Activated CD4-positive, alpha-beta T cell treated with anti-CD3 and anti-CD28 coated beads for 4 hours (primary cell): ENCODE measurements at regions not wholly inside any gene's neighbourhood (a gene's known extent, or its start where the extent isn't known, plus 50 kb on each side); places are given as distances from the start of the nearest gene placed in this dataset.
A peak's percentile ranks its signal among the peaks of the same experiment; 100 is the strongest.
"Not testable (repeated sequence)": the region's sequence is repeated elsewhere in the genome, so short reads cannot be mapped to it uniquely, and the experiment has no call there.

Source experiments
- DNase-seq, 2 donors: peaks; one replicate each; pipeline ENCODE4 v3.0.0-alpha.2; 2020

DNA sequence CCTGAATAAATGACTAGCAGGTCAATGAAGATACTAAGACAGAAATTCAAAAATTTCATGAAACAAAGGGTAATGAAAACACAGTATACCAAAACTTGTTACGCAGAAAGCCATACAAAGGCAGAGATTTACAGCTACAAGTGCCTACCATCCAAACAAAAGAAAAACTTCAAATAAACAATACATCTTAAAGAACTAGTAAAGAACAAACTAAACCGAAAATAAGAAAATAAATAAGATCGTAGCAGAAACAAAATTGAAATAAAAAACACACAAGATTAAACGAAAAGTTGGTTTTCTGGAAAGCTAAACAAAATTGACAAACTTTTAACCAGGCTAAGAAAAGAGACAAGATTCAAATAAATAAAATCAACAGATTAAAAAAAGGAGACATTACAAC is 51.5 kb downstream of the VPREB1 start:
- DNase-seq: not testable (repeated sequence)

- DNase-seq: not testable (repeated sequence)
Observed at GRCh38 chr22:22297159-22297793, 52.7 kb downstream of the VPREB1 start.

- peak; percentile 65 to 68 for DNase-seq
Observed at GRCh38 chr22:22297794-22298653, 53.4 kb downstream of the VPREB1 start.

- not testable (repeated sequence) for DNase-seq
Observed at GRCh38 chr22:22298654-22299009, 54.0 kb downstream of the VPREB1 start.

DNA sequence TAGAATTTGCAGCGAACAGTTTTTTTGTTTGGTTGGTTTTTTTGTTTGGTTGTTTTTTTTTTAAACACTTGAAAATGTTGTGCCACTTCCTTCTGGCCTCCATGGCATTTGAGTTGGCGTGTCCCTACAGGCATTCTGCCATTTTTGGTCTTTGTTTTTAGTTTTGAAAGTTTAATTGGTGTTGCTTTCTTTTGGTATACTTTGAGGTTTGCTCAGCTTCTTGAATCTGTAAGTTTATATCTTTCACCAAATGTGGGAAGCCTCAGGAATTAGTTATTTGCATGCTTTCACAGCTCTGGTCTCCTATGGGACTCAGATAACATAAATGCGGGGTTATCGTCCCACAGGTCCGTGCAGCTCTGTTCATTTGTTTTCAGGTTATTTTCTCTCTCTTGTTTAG is 55.9 kb downstream of the VPREB1 start:
- DNase-seq: not testable (repeated sequence)

DNA sequence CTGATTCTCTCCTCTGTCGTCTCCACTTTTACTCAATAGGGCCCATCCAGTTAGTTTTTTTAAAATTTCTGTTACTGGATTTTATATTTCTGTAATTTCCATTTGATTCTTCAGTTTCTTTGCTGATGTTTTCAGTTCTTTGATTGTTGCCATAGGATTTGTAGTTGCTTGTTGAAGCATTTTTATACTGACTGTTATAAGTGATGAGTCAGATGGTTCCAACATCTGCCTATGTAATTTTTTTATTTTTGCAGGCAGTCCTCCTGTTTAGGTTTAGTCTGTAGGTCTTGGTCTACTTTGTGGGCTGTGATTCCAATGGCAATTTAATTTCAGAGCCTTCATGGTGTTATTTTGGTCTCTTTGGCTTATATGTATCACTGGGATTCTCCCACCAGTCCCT is 56.4 kb downstream of the VPREB1 start:
- DNase-seq: not testable (repeated sequence)

- DNase-seq: no peak
Observed at GRCh38 chr22:22316589-22316988, 72.0 kb downstream of the VPREB1 start.

GRCh38 chr22:22318723-22319465 is 74.3 kb downstream of the VPREB1 start:
- no peak for DNase-seq

DNA sequence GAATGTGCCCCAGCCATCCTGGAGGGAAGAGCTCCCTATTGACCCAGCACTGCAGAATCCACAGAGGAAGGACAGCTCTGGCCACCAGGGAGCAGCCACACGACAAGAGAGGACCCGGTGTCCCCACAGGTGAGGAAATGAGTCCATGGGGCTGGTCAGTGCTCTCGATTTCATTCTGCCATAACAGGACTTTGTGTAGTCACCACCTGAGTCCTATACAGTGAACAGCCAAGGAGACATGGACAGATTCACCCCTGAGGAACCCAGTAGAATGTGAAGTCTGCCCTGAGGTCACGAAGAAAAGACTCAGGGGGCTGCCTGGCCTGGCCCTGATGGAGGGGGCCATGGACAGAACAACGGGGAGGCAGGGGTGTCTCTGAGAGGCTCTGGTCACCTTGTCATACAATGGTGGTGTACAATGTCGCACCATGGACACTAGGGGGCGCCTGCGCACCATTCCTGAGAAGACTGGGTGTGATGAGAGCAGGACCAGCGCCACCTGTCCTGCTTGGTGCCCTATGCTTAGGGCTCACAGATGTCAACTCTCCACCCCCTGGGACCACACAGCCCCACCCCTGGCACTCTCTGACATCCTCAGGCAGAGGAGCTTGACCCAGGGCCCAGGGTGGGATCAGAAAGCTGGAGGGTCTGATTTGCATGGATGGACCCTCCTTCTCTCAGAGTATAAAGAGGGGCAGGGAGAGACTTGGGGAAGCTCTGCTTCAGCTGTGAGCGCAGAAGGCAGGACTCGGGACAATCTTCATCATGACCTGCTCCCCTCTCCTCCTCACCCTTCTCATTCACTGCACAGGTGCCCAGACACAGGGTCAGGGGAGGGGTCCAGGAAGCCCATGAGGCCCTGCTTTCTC is 77.4 kb downstream of the VPREB1 start:
- peak; percentile 56 to 70 for DNase-seq

GRCh38 chr22:22322792-22323191 is 78.2 kb downstream of the VPREB1 start:
- no peak for DNase-seq

GRCh38 chr22:22327723-22328122 is 83.1 kb downstream of the VPREB1 start:
- DNase-seq: no peak

DNA sequence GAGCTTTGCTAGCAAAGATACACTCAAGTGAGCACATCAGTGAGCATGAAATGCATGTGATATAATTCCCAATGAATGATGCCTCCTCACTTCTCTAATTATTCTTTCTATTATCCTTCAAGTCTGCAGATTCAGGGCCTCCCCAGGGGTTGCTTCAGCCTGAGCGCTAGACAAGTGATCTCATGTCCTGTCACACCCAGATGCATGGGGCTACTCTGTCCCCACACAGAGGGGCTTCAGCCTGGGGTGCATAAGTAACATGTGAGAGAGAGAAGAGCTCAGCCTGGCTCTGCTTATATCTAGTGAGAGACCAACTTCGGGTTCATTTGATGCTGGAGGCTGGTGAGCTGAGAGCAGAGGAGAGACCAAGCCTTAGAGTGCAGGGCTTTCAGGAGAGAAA is 85.2 kb downstream of the VPREB1 start:
- DNase-seq: no peak

GRCh38 chr22:22335640-22336039 is 91.1 kb downstream of the VPREB1 start:
- not testable (repeated sequence) for DNase-seq

DNA sequence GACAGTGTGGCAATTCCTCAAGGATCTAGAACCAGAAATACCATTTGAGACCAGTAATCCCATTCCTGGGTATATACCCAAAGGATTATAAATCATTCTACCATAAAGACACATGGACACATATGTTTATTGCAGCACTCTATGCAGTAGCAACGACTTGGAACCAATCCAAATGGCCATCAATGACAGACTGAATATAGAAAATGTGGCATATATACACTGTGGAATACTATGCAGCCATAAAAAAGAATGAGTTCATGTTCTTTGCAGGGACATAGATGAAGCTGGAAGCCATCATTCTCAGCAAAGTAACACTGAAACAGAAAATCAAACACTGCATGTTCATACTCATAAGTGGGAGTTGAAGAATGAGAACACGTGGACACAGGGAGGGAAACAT is 91.7 kb downstream of the VPREB1 start:
- DNase-seq: not testable (repeated sequence)

- DNase-seq: not testable (repeated sequence)
Observed at GRCh38 chr22:22338778-22339177, 94.2 kb downstream of the VPREB1 start.

DNA sequence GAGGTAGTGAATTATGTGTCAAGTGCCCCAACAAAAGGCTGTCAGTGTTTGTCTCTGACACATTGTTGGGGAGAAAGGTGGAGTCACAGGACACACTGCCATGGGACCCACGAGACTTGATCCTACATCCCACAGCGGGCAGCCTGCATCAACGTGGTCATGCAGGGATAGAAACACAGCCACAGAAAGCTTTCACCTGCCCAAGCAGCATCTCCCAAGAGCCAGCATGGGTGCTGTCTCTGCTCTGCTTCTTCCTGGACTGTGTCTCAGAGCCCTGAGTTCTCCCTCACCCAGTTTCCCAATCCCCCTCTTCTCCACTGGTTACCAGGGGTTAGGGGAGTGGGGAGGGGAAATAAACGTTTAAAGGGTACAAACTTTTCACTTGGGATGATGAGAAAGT is 97.2 kb downstream of the VPREB1 start:
- no peak for DNase-seq

DNA sequence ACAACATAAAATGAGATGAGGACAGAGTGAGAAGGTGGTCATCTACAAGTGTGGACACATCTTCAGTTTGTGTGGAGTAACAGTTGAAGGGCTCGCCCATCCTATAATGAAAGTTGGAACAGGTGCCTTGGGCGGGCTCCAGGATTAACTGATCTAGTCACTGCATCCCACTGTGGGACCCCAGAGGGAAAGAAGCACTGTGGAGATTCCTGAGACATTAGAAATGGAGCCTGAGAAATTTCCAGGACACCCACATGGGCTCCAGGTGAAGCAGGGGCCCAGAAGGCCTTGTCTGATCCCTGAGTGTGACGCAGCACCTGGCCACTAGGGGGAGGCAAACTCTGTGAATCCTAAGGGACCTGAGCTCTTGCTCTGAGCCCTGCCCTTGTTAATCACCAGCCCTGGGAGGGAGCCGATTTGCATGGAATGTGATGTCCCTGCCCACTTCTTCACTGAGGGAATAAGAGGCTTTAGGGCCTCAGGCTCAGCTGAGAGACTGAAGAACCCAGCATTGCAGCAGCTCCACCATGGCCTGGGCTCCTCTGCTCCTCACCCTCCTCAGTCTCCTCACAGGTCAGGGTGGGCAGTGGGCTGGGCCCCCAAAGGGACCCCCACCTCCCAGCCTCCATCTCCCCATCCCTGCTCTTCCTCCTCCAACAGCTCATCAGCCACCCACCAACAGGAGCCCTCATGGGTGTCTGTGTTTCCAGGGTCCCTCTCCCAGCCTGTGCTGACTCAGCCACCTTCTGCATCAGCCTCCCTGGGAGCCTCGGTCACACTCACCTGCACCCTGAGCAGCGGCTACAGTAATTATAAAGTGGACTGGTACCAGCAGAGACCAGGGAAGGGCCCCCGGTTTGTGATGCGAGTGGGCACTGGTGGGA is 98.4 kb downstream of the VPREB1 start:
- DNase-seq: peak; percentile 55 to 72

DNA sequence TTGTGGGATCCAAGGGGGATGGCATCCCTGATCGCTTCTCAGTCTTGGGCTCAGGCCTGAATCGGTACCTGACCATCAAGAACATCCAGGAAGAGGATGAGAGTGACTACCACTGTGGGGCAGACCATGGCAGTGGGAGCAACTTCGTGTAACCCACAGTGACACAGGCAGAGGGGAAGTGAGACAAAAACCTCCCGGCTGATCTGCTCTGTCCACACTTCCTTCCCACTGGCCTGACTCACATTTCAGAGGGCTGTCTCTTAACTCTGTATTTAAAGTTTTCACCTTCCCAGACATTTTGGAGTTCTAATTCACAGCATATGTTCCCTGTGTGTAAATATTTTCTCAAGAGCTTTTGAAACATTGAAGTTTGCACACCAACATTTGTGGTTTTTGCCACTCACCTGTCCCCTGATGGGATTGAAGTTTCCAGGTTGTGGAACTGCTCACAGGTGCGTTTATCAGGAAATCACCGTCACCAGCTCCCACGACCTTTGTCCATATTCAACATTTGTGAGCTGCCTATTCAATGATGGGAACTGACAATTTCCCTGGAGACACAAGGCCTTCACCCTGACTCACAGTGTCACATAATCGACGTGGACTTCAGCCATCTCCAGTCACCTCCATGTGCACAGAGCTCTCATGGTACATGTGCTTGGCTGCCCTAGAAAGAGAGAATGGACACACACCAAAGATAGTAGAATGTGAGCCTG is 99.2 kb downstream of the VPREB1 start:
- DNase-seq: no peak

DNA sequence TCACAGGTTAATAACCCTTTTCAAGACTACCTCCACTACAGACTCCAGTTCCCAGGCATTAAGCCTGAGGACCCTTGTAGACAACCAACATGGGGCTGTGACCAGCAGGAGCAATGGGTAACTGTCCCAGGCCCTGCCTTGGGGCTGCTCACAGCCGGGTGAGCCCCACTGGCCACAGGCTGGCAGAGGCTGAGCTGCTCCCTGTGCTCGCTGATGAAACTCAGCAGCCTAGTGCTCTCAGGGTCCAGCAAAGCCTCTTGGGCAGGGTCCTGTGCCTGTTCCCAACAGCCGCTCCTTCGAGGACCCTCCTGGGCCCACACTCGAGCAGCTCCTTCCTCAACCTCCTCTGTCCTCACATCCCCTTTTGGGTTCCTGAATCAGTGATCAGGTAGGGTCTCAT is 99.8 kb downstream of the VPREB1 start:
- DNase-seq: no peak

- no peak for DNase-seq
Observed at GRCh38 chr22:22345781-22346180, 101.2 kb downstream of the VPREB1 start.
